HG03139 (cell line): ENCODE measurements at regions not wholly inside any gene's neighbourhood (a gene's known extent, or its start where the extent isn't known, plus 50 kb on each side); places are given as distances from the start of the nearest gene placed in this dataset.

ENCODE experiments used
- ATAC-seq: cut with Tn5 transposase; IDR thresholded peaks from one replicate; pipeline ENCODE4 v1.9.1; 2021; ENCODE audit not compliant: unreplicated experiment

- ATAC-seq: no peak
These were observed 143.9 kb upstream of the SIX2 start for GRCh38 chr2:45153121-45153520.

GRCh38 chr2:45152691-45153090 is 143.4 kb upstream of the SIX2 start:
- ATAC-seq: no peak

GRCh38 chr2:45145073-45145899 is 136.0 kb upstream of the SIX2 start:
- ATAC-seq: no peak

- peak; percentile 60 for ATAC-seq
These were observed 132.9 kb upstream of the SIX2 start for GRCh38 chr2:45141883-45142866.

GRCh38 chr2:45140675-45141074 is 131.4 kb upstream of the SIX2 start:
- ATAC-seq: no peak

- ATAC-seq: no peak
These were observed 129.7 kb upstream of the SIX2 start for GRCh38 chr2:45138904-45139303.

- no peak for ATAC-seq
These were observed 128.9 kb upstream of the SIX2 start for GRCh38 chr2:45137966-45138695.

GRCh38 chr2:45134726-45135125 is 125.5 kb upstream of the SIX2 start:
- no peak for ATAC-seq

- no peak for ATAC-seq
These were observed 124.8 kb upstream of the SIX2 start for GRCh38 chr2:45134014-45134413.

- no peak for ATAC-seq
These were observed 123.3 kb upstream of the SIX2 start for GRCh38 chr2:45132551-45132950.

- ATAC-seq: no peak
These were observed 122.3 kb upstream of the SIX2 start for GRCh38 chr2:45131587-45131986.

- no peak for ATAC-seq
These were observed 121.5 kb upstream of the SIX2 start for GRCh38 chr2:45130736-45131135.

GRCh38 chr2:45128580-45128997 is 119.3 kb upstream of the SIX2 start:
- ATAC-seq: no peak

GRCh38 chr2:45127891-45128290 is 118.6 kb upstream of the SIX2 start:
- ATAC-seq: no peak

- no peak for ATAC-seq
These were observed 118.1 kb upstream of the SIX2 start for GRCh38 chr2:45127321-45127720.

- ATAC-seq: no peak
These were observed 116.0 kb upstream of the SIX2 start for GRCh38 chr2:45125232-45125631.

GRCh38 chr2:45124456-45124855 is 115.2 kb upstream of the SIX2 start:
- ATAC-seq: no peak

- no peak for ATAC-seq
These were observed 114.4 kb upstream of the SIX2 start for GRCh38 chr2:45123521-45124191.

- no peak for ATAC-seq
These were observed 113.8 kb upstream of the SIX2 start for GRCh38 chr2:45123065-45123464.

GRCh38 chr2:45121236-45121927 is 112.1 kb upstream of the SIX2 start:
- no peak for ATAC-seq
